PFSK-1 (cell line): ENCODE measurements at regions not wholly inside any gene's neighbourhood (a gene's known extent, or its start where the extent isn't known, plus 50 kb on each side); places are given as distances from the start of the nearest gene placed in this dataset.

Source experiments
- FOXP2 ChIP-seq: optimal IDR thresholded peaks from 2 replicates; pipeline ENCODE3; 2011; ENCODE audit warnings: borderline replicate concordance, control low read depth, inconsistent platforms; ENCODE audit not compliant: insufficient read depth; ENCODE audit errors: extremely low read length, extremely low read depth
- POLR2AphosphoS5 ChIP-seq: IDR thresholded peaks from 2 replicates; pipeline ENCODE4 v1.6.1; 2012; ENCODE audit warnings: low read depth, mild to moderate bottlenecking, control low read depth, low read length, moderate library complexity
- REST ChIP-seq, 2 experiments: IDR thresholded peaks; 2 replicates each; pipeline versions ENCODE4 v1.6.1 to v1.8.0; 2011 to 2012; ENCODE audit warnings: low read depth in 2 of 2, low read length in 2 of 2, control low read depth in 1 of 2, inconsistent platforms in 1 of 2, mild to moderate bottlenecking in 1 of 2, moderate library complexity in 1 of 2; ENCODE audit not compliant: insufficient read depth in 1 of 2
- SIN3A ChIP-seq: IDR thresholded peaks from 2 replicates; pipeline ENCODE4 v1.6.1; 2012; ENCODE audit warnings: mild to moderate bottlenecking, low read length, moderate library complexity, borderline replicate concordance; ENCODE audit not compliant: insufficient read depth
- TAF1 ChIP-seq: IDR thresholded peaks from 2 replicates; pipeline ENCODE4 v1.6.1; 2012; ENCODE audit warnings: low read length, control low read depth, borderline replicate concordance; ENCODE audit not compliant: insufficient read depth

- no peak for TF ChIP-seq TAF1
- TF ChIP-seq REST (IDR thresholded peaks at IDR 0.05; ENCODE audit: insufficient read depth in 1 of 2, low read depth in 2 of 2, low read length in 2 of 2), result no peak
- no peak for TF ChIP-seq POLR2AphosphoS5
- no peak for TF ChIP-seq FOXP2
- no peak for TF ChIP-seq SIN3A
Observed at GRCh38 chr22:47593291-47593690, 830.8 kb downstream of the TBC1D22A start.
